Muscle layer of colon (tissue), 2 donors: ENCODE measurements at regions not wholly inside any gene's neighbourhood (a gene's known extent, or its start where the extent isn't known, plus 50 kb on each side); places are given as distances from the start of the nearest gene placed in this dataset.

ENCODE experiments used
- H3K27ac ChIP-seq: one replicate; pipeline ENCODE4 v1.7.0; 2013; ENCODE audit warnings: low read depth, mild to moderate bottlenecking, low read length, moderate library complexity
- H3K27me3 ChIP-seq, 2 donors: one replicate each; pipeline ENCODE4 v1.7.0; 2013; ENCODE audit warnings: low read length in 2 of 2, mild to moderate bottlenecking in 2 of 2; ENCODE audit not compliant: insufficient read depth in 2 of 2, control insufficient read depth in 1 of 2
- H3K36me3 ChIP-seq: one replicate; pipeline ENCODE4 v1.7.0; 2013; ENCODE audit warnings: mild to moderate bottlenecking, low read length; ENCODE audit not compliant: insufficient read depth
- H3K4me1 ChIP-seq: one replicate; pipeline ENCODE4 v1.7.0; 2013; ENCODE audit warnings: mild to moderate bottlenecking, low read length; ENCODE audit not compliant: insufficient read depth
- H3K4me3 ChIP-seq, 2 donors: one replicate each; pipeline ENCODE4 v1.7.0; 2013; ENCODE audit warnings: low read length in 2 of 2, low read depth in 1 of 2, mild to moderate bottlenecking in 1 of 2, moderate library complexity in 1 of 2
- H3K9ac ChIP-seq: one replicate; pipeline ENCODE4 v1.7.0; 2013; ENCODE audit warnings: low read length
- H3K9me3 ChIP-seq: one replicate; pipeline ENCODE4 v1.7.0; 2013; ENCODE audit warnings: mild to moderate bottlenecking, low read length
- donor health status: abdominal sarcoma.
- donor health status: Adenocarcinoma of cecum.

DNA sequence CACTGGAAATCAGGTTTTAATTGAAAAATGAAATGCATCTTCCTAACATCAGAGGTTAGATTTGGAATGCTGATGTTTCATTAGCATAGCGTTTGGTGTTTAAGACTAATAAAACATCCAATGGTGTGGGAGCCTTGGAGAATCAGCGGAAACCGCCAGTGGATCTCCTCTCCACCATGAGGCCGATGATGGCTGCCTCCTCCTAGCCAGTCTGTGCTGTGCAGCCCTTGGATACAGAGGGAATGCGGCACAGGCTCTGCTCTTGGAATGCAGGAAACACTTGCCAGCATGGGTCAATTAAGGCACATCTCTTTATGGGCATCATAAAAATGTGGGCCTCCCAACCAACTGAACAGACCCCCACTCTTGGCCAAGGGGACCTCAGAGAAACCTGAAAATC, 259.9 kb downstream of the GLRX3 start:
- H3K9me3 ChIP-seq, result no peaks in the 10 kb centered on the region
- H3K9ac ChIP-seq, result no peak overlapping the region
- no peaks in the 10 kb centered on the region for H3K4me1 ChIP-seq
- H3K4me3 ChIP-seq, result no peak overlapping the region
- no peaks in the 10 kb centered on the region for H3K36me3 ChIP-seq
- no peak overlapping the region for H3K27ac ChIP-seq
- H3K27me3 ChIP-seq, result no peaks in the 10 kb centered on the region

GRCh38 chr10:130398090-130398994, 262.2 kb downstream of the GLRX3 start:
- no peaks in the 10 kb centered on the region for H3K36me3 ChIP-seq
- no peak overlapping the region for H3K9ac ChIP-seq
- H3K27ac ChIP-seq, result no peak overlapping the region
- no peaks in the 10 kb centered on the region for H3K4me1 ChIP-seq
- H3K4me3 ChIP-seq, result no peak overlapping the region
- H3K27me3 ChIP-seq, result no peaks in the 10 kb centered on the region
- H3K9me3 ChIP-seq, result no peaks in the 10 kb centered on the region

DNA sequence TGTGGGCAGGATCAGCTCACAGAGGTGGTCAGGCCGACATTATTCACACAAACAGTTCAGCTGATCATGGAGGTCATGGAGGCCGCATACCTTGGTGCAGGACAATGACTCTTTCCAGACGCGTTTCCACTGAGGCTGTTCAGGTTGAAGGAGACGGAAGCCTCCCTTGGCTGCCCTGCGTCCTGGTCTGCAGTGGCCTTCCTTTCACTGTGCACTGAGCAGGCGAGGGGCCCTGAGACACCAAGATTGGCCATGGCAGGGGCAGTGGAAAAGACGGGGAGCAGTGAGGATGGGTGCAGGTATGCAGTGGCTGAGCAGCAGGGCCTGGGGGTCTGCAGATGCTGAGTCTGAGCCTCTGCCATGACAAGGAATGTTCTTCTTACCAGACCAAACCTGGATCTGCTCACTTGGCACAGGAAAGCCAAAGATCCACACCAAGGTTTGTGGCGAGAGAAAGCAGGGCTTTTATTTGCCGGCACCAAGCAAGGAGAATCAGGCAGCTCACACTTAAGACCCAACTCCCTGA, 263.3 kb downstream of the GLRX3 start:
- no peak overlapping the region for H3K27ac ChIP-seq
- no peaks in the 10 kb centered on the region for H3K4me1 ChIP-seq
- H3K9ac ChIP-seq, result no peak overlapping the region
- no peaks in the 10 kb centered on the region for H3K27me3 ChIP-seq
- no peaks in the 10 kb centered on the region for H3K36me3 ChIP-seq
- H3K4me3 ChIP-seq, result no peak overlapping the region
- H3K9me3 ChIP-seq, result no peaks in the 10 kb centered on the region

GRCh38 chr10:130400890-130401289, 264.7 kb downstream of the GLRX3 start:
- no peaks in the 10 kb centered on the region for H3K9me3 ChIP-seq
- no peak overlapping the region for H3K27ac ChIP-seq
- no peaks in the 10 kb centered on the region for H3K4me1 ChIP-seq
- H3K9ac ChIP-seq, result no peak overlapping the region
- H3K4me3 ChIP-seq, result no peak overlapping the region
- no peaks in the 10 kb centered on the region for H3K27me3 ChIP-seq
- H3K36me3 ChIP-seq, result no peaks in the 10 kb centered on the region

- Histone ChIP-seq H3K27me3 (no peaks in the 10 kb centered on the region), H3K4me3 (no peak overlapping the region), H3K9me3 (no peaks in the 10 kb centered on the region), H3K4me1 (no peaks in the 10 kb centered on the region), H3K36me3 (no peaks in the 10 kb centered on the region), H3K27ac (no peak overlapping the region), H3K9ac (no peak overlapping the region)
Measured at GRCh38 chr10:130401860-130402765, 265.9 kb downstream of the GLRX3 start.

DNA sequence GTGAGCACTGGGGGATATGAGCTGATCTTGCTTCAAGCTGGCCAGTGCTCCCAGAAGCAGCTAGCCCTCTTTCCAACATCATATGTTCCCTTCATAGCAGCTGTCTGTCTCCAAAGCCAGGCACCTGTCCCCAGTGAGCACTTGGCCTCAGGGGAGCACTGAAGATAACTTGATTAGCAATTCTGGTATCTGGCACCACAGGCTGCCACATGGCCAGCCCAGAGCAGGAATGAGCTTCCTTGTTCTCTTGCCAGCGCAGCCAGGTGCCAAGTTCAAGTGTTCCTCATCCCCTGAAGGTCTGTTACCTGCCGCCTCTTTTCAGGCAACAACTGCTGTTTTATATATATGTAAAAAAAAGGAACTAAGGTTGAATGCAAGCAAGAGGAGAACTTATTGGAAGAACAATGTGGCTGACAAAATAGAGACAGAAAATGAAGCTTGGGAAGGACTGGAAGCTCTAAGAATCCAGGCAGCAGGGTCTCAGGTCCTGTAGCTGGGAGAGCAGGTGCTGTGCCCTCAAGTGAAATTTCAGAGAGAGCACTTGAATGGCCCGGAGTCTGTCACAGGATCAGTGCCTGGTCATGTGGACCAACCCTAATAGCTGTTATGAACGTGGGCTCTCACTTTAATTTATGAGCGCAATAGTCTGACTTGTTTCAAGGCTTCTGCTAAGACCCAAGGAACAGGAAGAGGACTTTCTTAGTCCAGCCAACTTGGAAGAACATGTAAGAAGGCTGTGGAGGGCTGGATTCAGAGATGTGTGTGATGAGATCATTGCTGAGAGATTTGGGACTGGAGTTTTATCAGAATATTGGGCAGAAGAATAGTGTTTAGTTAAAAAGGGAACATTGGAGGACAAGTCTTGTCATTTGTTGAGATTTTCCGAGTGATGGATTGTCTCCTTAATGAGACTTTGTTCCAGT, 267.2 kb downstream of the GLRX3 start:
- no peak overlapping the region for H3K27ac ChIP-seq

DNA sequence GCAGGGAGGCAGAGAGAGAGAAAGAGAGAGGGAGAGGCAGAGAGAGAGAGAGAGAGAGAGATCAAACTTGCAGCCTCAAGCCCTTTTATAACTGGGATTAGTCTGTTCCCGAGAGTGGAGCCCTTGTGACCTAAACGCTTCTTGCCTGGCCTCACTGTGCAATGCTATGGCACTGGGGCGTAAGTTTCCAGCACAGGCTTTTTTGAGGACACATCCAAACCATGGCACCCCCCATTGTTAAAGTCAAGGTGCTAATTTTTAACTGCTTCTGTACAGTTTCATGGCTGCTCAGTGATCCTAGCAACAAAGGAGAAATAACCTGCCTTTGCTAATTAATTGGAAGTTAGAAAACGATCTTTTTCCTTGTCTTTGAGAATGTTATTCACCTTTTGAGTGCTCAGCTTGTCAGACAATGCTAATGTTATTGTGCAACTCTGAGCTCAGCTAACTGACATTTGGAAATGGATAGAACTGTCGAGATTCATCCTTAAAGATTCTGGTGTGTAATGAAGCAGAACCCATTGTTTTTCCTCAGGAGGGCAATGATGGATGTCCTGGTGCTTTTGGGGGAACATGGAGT, 268.4 kb downstream of the GLRX3 start:
- Histone ChIP-seq H3K9ac (no peak overlapping the region), H3K4me1 (no peaks in the 10 kb centered on the region), H3K27me3 (no peaks in the 10 kb centered on the region), H3K9me3 (no peaks in the 10 kb centered on the region), H3K4me3 (no peak overlapping the region), H3K36me3 (no peaks in the 10 kb centered on the region), H3K27ac (no peak overlapping the region)

More for the DNA sequence above, 267.2 kb downstream of the GLRX3 start:
- Histone ChIP-seq H3K36me3 (no peaks in the 10 kb centered on the region), H3K9ac (no peak overlapping the region), H3K27me3 (no peaks in the 10 kb centered on the region), H3K4me1 (no peaks in the 10 kb centered on the region), H3K4me3 (no peak overlapping the region), H3K9me3 (no peaks in the 10 kb centered on the region)

DNA sequence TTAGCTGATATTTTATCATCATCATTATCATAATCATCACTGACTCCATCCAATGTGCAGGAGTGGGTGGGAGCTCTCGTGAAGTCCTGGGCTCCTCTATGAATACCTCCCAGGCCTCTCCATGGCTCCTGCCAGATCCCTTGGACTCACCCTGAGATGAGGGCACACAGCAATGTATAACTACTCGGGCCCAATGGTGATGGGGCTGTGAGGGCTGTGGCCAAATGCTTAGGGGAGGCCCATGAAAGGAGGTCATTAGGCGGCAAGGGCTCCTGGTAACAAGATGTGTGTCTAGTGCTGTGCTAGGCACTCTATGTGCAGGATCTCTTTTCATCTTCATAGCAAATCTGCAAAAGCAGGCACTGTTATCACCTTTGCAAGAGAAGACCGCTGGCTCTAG, 270.9 kb downstream of the GLRX3 start:
- Histone ChIP-seq H3K9ac (no peak overlapping the region), H3K4me1 (no peaks in the 10 kb centered on the region), H3K9me3 (no peaks in the 10 kb centered on the region), H3K4me3 (no peak overlapping the region), H3K36me3 (no peaks in the 10 kb centered on the region), H3K27ac (no peak overlapping the region), H3K27me3 (no peaks in the 10 kb centered on the region)

DNA sequence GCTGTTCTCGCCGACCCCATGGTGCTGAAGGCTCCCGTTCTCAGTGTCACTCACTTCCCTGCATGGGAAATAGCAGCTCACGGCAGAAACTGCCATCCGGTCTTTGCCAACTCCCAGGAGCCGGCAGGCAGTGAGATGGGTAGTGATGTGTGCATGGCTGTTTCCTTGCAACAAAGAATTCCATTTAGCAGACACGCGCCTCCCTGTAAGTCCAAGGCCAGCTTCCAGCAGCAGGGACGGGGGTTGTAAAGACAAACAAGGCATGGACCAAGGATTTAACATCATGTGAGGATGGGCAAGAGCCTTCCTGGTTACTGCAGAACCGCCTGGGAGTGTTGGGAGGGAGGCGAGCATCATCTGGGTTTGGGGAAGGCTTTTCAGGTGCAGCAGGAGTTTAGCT, 273.1 kb downstream of the GLRX3 start:
- no peaks in the 10 kb centered on the region for H3K36me3 ChIP-seq
- H3K27me3 ChIP-seq, result no peaks in the 10 kb centered on the region

DNA sequence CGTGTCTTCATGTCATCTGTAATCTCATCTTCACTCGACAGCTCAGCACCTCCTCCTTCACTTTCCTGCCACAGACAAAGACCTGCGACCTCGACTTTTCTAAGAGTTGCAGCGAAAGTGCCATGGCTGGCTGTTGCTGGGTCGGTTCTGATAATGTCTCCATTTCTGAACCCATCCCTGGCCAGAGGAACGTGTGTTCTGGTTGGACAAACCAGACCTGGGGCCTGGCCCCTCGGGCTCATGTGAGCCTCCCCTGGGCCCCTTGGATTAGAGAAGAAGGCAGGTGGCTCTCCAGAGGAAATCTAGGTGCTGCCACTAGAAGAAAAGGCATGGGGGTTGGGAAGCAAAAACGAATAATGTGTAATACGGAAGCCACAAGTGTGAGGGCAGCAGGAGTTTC, 273.7 kb downstream of the GLRX3 start:
- H3K27ac ChIP-seq, result no peak overlapping the region
- no peaks in the 10 kb centered on the region for H3K9me3 ChIP-seq
- no peak overlapping the region for H3K4me3 ChIP-seq
- H3K9ac ChIP-seq, result no peak overlapping the region
- no peaks in the 10 kb centered on the region for H3K27me3 ChIP-seq
- no peaks in the 10 kb centered on the region for H3K4me1 ChIP-seq
- no peaks in the 10 kb centered on the region for H3K36me3 ChIP-seq

More for the DNA sequence above, 273.1 kb downstream of the GLRX3 start:
- H3K4me1 ChIP-seq, result no peaks in the 10 kb centered on the region
- H3K9ac ChIP-seq, result no peak overlapping the region
- H3K27ac ChIP-seq, result no peak overlapping the region
- no peaks in the 10 kb centered on the region for H3K9me3 ChIP-seq
- H3K4me3 ChIP-seq, result no peak overlapping the region
